IPS-20b (cell line): ENCODE measurements at regions not wholly inside any gene's neighbourhood (a gene's known extent, or its start where the extent isn't known, plus 50 kb on each side); places are given as distances from the start of the nearest gene placed in this dataset.
A peak's percentile ranks its signal among the peaks of the same experiment; 100 is the strongest.
"Not testable (repeated sequence)": the region's sequence is repeated elsewhere in the genome, so short reads cannot be mapped to it uniquely, and the experiment has no call there.

Experiments used
- H3K27ac ChIP-seq: one replicate; pipeline ENCODE4 v1.5.1; 2013; ENCODE audit warnings: low read length
- H3K27me3 ChIP-seq: 2 replicates; pipeline ENCODE4 v1.6.1; 2013; ENCODE audit warnings: mild to moderate bottlenecking, low read length, inconsistent platforms; ENCODE audit not compliant: insufficient read depth
- H3K36me3 ChIP-seq: 2 replicates; pipeline ENCODE4 v1.6.1; 2013; ENCODE audit warnings: low read depth, mild to moderate bottlenecking, inconsistent platforms, low read length, moderate library complexity; ENCODE audit not compliant: insufficient read depth
- H3K4me1 ChIP-seq: 2 replicates; pipeline ENCODE4 v1.6.1; 2013; ENCODE audit warnings: mild to moderate bottlenecking, control low read depth, inconsistent platforms, low read length, moderate library complexity; ENCODE audit not compliant: insufficient read depth
- H3K4me3 ChIP-seq: 2 replicates; pipeline ENCODE4 v1.5.1; 2013; ENCODE audit warnings: mild to moderate bottlenecking, low read length, inconsistent platforms
- H3K9ac ChIP-seq: 2 replicates; pipeline ENCODE4 v1.6.1; 2013; ENCODE audit warnings: low read depth, mild to moderate bottlenecking, inconsistent platforms, low read length, moderate library complexity
- H3K9me3 ChIP-seq: 2 replicates; pipeline ENCODE4 v1.6.1; 2013; ENCODE audit warnings: mild to moderate bottlenecking, low read depth, low read length, inconsistent platforms; ENCODE audit not compliant: insufficient read depth

GRCh38 chr11:96567667-96568066 is 177.9 kb downstream of the JRKL start:
- no peaks in the 10 kb centered on the region for H3K36me3 ChIP-seq
- no peaks in the 10 kb centered on the region for H3K9me3 ChIP-seq
- peak overlapping the region; percentile 39 for H3K4me3 ChIP-seq
- no peaks in the 10 kb centered on the region for H3K27me3 ChIP-seq
- H3K4me1 ChIP-seq = no peaks in the 10 kb centered on the region; the same call in 1 of the 2 replicates
- H3K27ac ChIP-seq = no peak overlapping the region
- no peak overlapping the region; the same call in 1 of the 2 replicates for H3K9ac ChIP-seq

- Histone ChIP-seq H3K27me3 (no peaks in the 10 kb centered on the region), H3K4me3 (no peak overlapping the region), H3K27ac (no peak overlapping the region), H3K4me1 (peaks cover 13% of the 10 kb centered on the region), H3K9me3 (no peaks in the 10 kb centered on the region), H3K9ac (no peak overlapping the region), H3K36me3 (no peaks in the 10 kb centered on the region)
Measured at GRCh38 chr11:96576383-96576782, 186.6 kb downstream of the JRKL start.

DNA sequence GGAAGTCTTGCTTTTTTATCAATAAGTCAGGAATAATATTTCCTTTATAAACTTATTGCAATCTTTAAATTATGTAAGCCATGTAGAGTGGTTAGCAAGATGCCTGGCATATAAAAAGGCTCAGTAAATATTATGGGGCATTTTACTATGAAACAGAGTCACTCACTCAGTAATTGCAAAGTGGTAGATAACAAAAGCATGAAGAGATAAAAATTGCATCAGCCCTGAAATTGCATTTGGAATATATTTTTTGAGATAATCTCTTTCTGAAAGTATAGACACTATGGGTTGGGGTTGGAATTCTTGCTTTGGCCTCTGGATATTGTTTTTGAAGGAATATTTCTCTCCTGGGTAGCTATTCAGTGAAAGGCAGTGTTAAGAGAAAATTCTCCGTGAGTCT is 188.6 kb downstream of the JRKL start:
- Histone ChIP-seq H3K27ac (no peak overlapping the region), H3K27me3 (no peaks in the 10 kb centered on the region), H3K36me3 (no peaks in the 10 kb centered on the region), H3K4me3 (no peak overlapping the region), H3K4me1 (peaks cover 13% of the 10 kb centered on the region), H3K9ac (no peak overlapping the region), H3K9me3 (no peaks in the 10 kb centered on the region)

GRCh38 chr11:96579656-96580055 is 189.8 kb downstream of the JRKL start:
- H3K4me3 ChIP-seq = no peak overlapping the region
- H3K27me3 ChIP-seq = no peaks in the 10 kb centered on the region

DNA sequence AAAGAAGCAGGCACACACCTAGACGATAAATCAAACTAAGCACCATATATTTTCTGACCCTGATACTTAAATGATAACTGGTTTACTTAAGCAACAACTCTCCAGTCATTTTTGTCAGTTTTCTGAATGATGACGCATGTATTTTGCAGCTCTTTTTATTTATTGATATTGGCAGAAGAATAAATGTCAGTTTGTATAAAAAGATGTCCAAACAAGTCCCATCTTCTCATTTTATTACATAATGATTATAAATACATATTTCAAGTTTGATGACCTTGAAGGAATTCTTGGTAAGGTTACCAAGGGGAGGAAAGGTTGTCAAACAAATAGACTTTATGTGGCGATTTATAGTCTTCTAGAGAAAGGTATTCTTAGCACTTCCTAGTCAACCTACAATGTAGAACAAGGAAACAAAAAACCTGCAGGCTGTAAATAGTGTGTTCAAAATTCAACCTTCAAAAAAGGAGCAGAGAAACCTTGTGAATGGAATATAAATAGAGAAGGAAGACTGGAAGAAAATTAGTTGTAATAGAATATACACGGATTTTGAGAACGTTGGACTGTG is 190.7 kb downstream of the JRKL start:
- Histone ChIP-seq H3K4me1 (peaks cover 15% of the 10 kb centered on the region), H3K4me3 (no peak overlapping the region), H3K9me3 (no peaks in the 10 kb centered on the region), H3K9ac (no peak overlapping the region), H3K27ac (no peak overlapping the region), H3K27me3 (no peaks in the 10 kb centered on the region), H3K36me3 (no peaks in the 10 kb centered on the region)

More at GRCh38 chr11:96579656-96580055, 189.8 kb downstream of the JRKL start:
- no peak overlapping the region for H3K9ac ChIP-seq
- no peak overlapping the region for H3K27ac ChIP-seq
- no peaks in the 10 kb centered on the region for H3K36me3 ChIP-seq
- peaks cover 13% of the 10 kb centered on the region for H3K4me1 ChIP-seq
- no peaks in the 10 kb centered on the region for H3K9me3 ChIP-seq

- H3K4me3 ChIP-seq, H3K9ac ChIP-seq, H3K4me1 ChIP-seq, H3K27ac ChIP-seq, H3K9me3 ChIP-seq, H3K27me3 ChIP-seq, H3K36me3 ChIP-seq: not testable (repeated sequence)
Measured at GRCh38 chr11:96585944-96586880, 196.4 kb downstream of the JRKL start.

DNA sequence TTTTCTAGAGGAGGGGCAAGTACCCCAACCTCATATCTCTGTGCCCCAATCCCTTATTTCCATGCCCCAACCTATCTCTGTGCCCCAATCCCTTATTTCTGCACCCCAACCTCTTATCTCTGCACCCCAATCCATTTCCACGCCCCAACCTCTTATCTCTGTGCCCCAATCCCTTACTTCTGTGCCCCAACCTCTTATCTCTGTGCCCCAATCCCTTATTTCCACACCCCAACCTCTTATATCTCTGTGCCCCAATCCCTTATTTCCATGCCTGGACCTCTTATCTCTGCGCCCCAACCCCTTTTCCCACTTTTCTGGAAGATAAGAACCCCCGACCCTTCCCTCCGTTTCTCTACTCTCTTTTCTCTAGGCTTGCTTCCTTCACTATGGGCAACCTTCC is 199.0 kb downstream of the JRKL start:
- not testable (repeated sequence) for H3K36me3 ChIP-seq, H3K27me3 ChIP-seq, H3K9ac ChIP-seq, H3K4me3 ChIP-seq, H3K9me3 ChIP-seq, H3K27ac ChIP-seq
- H3K4me1 ChIP-seq = peaks cover 10% of the 10 kb centered on the region; the same call in 1 of the 2 replicates

GRCh38 chr11:96595011-96595410 is 205.2 kb downstream of the JRKL start:
- Histone ChIP-seq H3K4me3 (no peak overlapping the region), H3K27me3 (no peaks in the 10 kb centered on the region), H3K4me1 (peaks cover 8% of the 10 kb centered on the region), H3K9me3 (no peaks in the 10 kb centered on the region), H3K36me3 (no peaks in the 10 kb centered on the region), H3K9ac (no peak overlapping the region), H3K27ac (no peak overlapping the region)

- Histone ChIP-seq H3K9ac (no peak overlapping the region), H3K27ac (no peak overlapping the region), H3K4me3 (peak overlapping the region; percentile 21; the same call in 1 of the 2 replicates), H3K4me1 (peaks cover 27% of the 10 kb centered on the region), H3K36me3 (no peaks in the 10 kb centered on the region), H3K9me3 (no peaks in the 10 kb centered on the region), H3K27me3 (peaks cover 34% of the 10 kb centered on the region)
Measured at GRCh38 chr11:96607864-96608558, 218.2 kb downstream of the JRKL start.

DNA sequence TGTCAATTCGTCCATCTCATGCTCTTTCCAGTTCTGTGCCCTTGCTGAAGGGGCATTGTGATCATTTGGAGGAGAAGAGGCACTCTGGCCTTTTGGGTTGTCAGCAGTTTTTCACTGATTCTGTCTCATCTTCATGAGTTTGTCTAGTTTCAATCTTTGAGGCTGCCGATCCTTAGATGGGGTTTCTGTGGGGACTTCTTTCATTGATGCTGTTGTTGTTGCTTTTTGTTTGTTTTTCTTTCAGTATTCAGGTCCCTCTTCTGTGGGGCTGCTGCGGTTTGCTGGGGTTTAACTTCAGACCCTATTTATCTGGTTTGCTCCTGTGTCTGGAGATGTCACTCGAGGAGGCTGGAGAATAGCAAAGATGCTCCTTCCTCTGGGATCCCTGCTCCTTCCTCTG is 224.3 kb downstream of the JRKL start:
- Histone ChIP-seq H3K27me3 (peaks cover 6% of the 10 kb centered on the region), H3K9ac (no peak overlapping the region), H3K4me3 (no peak overlapping the region), H3K36me3 (no peaks in the 10 kb centered on the region), H3K9me3 (no peaks in the 10 kb centered on the region), H3K4me1 (no peaks in the 10 kb centered on the region), H3K27ac (no peak overlapping the region)

GRCh38 chr11:96614846-96615245 is 225.0 kb downstream of the JRKL start:
- no peak overlapping the region for H3K9ac ChIP-seq
- no peaks in the 10 kb centered on the region for H3K36me3 ChIP-seq
- H3K27me3 ChIP-seq = no peaks in the 10 kb centered on the region
- H3K27ac ChIP-seq = no peak overlapping the region
- no peak overlapping the region for H3K4me3 ChIP-seq
- no peaks in the 10 kb centered on the region for H3K4me1 ChIP-seq
- no peaks in the 10 kb centered on the region for H3K9me3 ChIP-seq
